IgD-negative memory B cell (primary cell): ENCODE measurements at regions not wholly inside any gene's neighbourhood (a gene's known extent, or its start where the extent isn't known, plus 50 kb on each side); places are given as distances from the start of the nearest gene placed in this dataset.
"Not testable (repeated sequence)": the region's sequence is repeated elsewhere in the genome, so short reads cannot be mapped to it uniquely, and the experiment has no call there.

Source experiments
- H3K27ac Mint-ChIP-seq, 3 donors: one replicate each; pipeline ENCODE4 v1.8.0; 2020 to 2022; ENCODE audit warnings: mild to moderate bottlenecking in 3 of 3, mixed read lengths in 3 of 3, moderate library complexity in 1 of 3
- H3K27me3 Mint-ChIP-seq: one replicate; pipeline ENCODE4 v1.8.0; 2021; ENCODE audit warnings: mixed read lengths
- H3K36me3 Mint-ChIP-seq: one replicate; pipeline ENCODE4 v1.8.0; 2020; ENCODE audit warnings: mild to moderate bottlenecking, mixed read lengths
- H3K4me1 Mint-ChIP-seq, 3 donors: one replicate each; pipeline ENCODE4 v1.8.0; 2020 to 2022; ENCODE audit warnings: mixed read lengths in 3 of 3, mild to moderate bottlenecking in 1 of 3
- H3K4me3 Mint-ChIP-seq, 4 donors: one replicate each; pipeline ENCODE4 v1.8.0; 2020 to 2022; ENCODE audit warnings: mild to moderate bottlenecking in 4 of 4, mixed read lengths in 4 of 4, moderate library complexity in 3 of 4
- H3K9me3 Mint-ChIP-seq, 3 donors: one replicate each; pipeline ENCODE4 v1.8.0; 2020 to 2021; ENCODE audit warnings: mixed read lengths in 3 of 3, mild to moderate bottlenecking in 1 of 3

GRCh38 chr18:53843763-53844162, 380.7 kb downstream of the MBD2 start:
- Mint-ChIP-seq H3K9me3 (peaks cover 0 to 5% (median 3%) of the 10 kb centered on the region in 3 donors), H3K36me3 (no peaks in the 10 kb centered on the region), H3K4me3 (no peak overlapping the region), H3K4me1 (no peaks in the 10 kb centered on the region), H3K27ac (no peak overlapping the region), H3K27me3 (no peaks in the 10 kb centered on the region)

- no peaks in the 10 kb centered on the region for H3K4me1 Mint-ChIP-seq
- H3K9me3 Mint-ChIP-seq = peaks cover 0 to 3% (median 3%) of the 10 kb centered on the region in 3 donors
- no peak overlapping the region for H3K4me3 Mint-ChIP-seq
- no peak overlapping the region for H3K27ac Mint-ChIP-seq
- H3K27me3 Mint-ChIP-seq = no peaks in the 10 kb centered on the region
- H3K36me3 Mint-ChIP-seq = no peaks in the 10 kb centered on the region
These were observed 381.2 kb downstream of the MBD2 start for GRCh38 chr18:53843113-53843760.

GRCh38 chr18:53838746-53839145, 385.7 kb downstream of the MBD2 start:
- Mint-ChIP-seq H3K9me3 (peaks cover 0 to 7% (median 5%) of the 10 kb centered on the region in 3 donors), H3K27me3 (no peaks in the 10 kb centered on the region), H3K27ac (no peak overlapping the region), H3K36me3 (no peaks in the 10 kb centered on the region), H3K4me1 (peaks cover 0 to 1% (median 0%) of the 10 kb centered on the region in 3 donors), H3K4me3 (no peak overlapping the region)

- not testable (repeated sequence) for H3K4me3 Mint-ChIP-seq, H3K27ac Mint-ChIP-seq, H3K4me1 Mint-ChIP-seq, H3K27me3 Mint-ChIP-seq, H3K36me3 Mint-ChIP-seq, H3K9me3 Mint-ChIP-seq
These were observed 403.3 kb downstream of the MBD2 start for GRCh38 chr18:53821141-53821540.

GRCh38 chr18:53819671-53820070, 404.8 kb downstream of the MBD2 start:
- Mint-ChIP-seq H3K36me3 (no peaks in the 10 kb centered on the region), H3K4me1 (no peaks in the 10 kb centered on the region), H3K27ac (no peak overlapping the region), H3K4me3 (no peak overlapping the region), H3K27me3 (no peaks in the 10 kb centered on the region), H3K9me3 (peaks cover 0 to 6% (median 5%) of the 10 kb centered on the region in 3 donors)

GRCh38 chr18:53819174-53819573, 405.3 kb downstream of the MBD2 start:
- Mint-ChIP-seq H3K27me3 (no peaks in the 10 kb centered on the region), H3K4me1 (no peaks in the 10 kb centered on the region), H3K36me3 (no peaks in the 10 kb centered on the region), H3K4me3 (no peak overlapping the region), H3K9me3 (peaks cover 0 to 6% (median 5%) of the 10 kb centered on the region in 3 donors), H3K27ac (no peak overlapping the region)

- Mint-ChIP-seq H3K36me3 (no peaks in the 10 kb centered on the region), H3K9me3 (peaks cover 0 to 6% (median 4%) of the 10 kb centered on the region in 3 donors), H3K27ac (no peak overlapping the region), H3K4me1 (no peaks in the 10 kb centered on the region), H3K4me3 (no peak overlapping the region), H3K27me3 (no peaks in the 10 kb centered on the region)
These were observed 406.2 kb downstream of the MBD2 start for GRCh38 chr18:53817976-53818950.

GRCh38 chr18:53800171-53800570, 424.3 kb downstream of the MBD2 start:
- peaks cover 6 to 10% (median 7%) of the 10 kb centered on the region in 3 donors for H3K9me3 Mint-ChIP-seq
- no peaks in the 10 kb centered on the region for H3K36me3 Mint-ChIP-seq
- no peaks in the 10 kb centered on the region for H3K4me1 Mint-ChIP-seq
- H3K4me3 Mint-ChIP-seq = no peak overlapping the region
- H3K27me3 Mint-ChIP-seq = no peaks in the 10 kb centered on the region
- H3K27ac Mint-ChIP-seq = no peak overlapping the region

GRCh38 chr18:53799134-53799533, 425.3 kb downstream of the MBD2 start:
- no peak overlapping the region for H3K27ac Mint-ChIP-seq
- H3K36me3 Mint-ChIP-seq = no peaks in the 10 kb centered on the region
- H3K9me3 Mint-ChIP-seq = peaks cover 6 to 10% (median 7%) of the 10 kb centered on the region in 3 donors
- no peaks in the 10 kb centered on the region for H3K27me3 Mint-ChIP-seq
- H3K4me1 Mint-ChIP-seq = no peaks in the 10 kb centered on the region
- H3K4me3 Mint-ChIP-seq = no peak overlapping the region

GRCh38 chr18:53798516-53798915, 426.0 kb downstream of the MBD2 start:
- Mint-ChIP-seq H3K4me1 (no peaks in the 10 kb centered on the region), H3K27me3 (no peaks in the 10 kb centered on the region), H3K27ac (no peak overlapping the region), H3K4me3 (no peak overlapping the region), H3K36me3 (no peaks in the 10 kb centered on the region), H3K9me3 (peaks cover 6 to 10% (median 7%) of the 10 kb centered on the region in 3 donors)

- H3K36me3 Mint-ChIP-seq = no peaks in the 10 kb centered on the region
- H3K4me1 Mint-ChIP-seq = no peaks in the 10 kb centered on the region
- H3K4me3 Mint-ChIP-seq = no peak overlapping the region
- H3K27ac Mint-ChIP-seq = no peak overlapping the region
- H3K27me3 Mint-ChIP-seq = no peaks in the 10 kb centered on the region
- H3K9me3 Mint-ChIP-seq = peaks cover 4 to 10% (median 7%) of the 10 kb centered on the region in 3 donors
These were observed 426.4 kb downstream of the MBD2 start for GRCh38 chr18:53797998-53798495.

- no peaks in the 10 kb centered on the region for H3K4me1 Mint-ChIP-seq
- H3K27ac Mint-ChIP-seq = no peak overlapping the region
- no peaks in the 10 kb centered on the region for H3K27me3 Mint-ChIP-seq
- no peak overlapping the region for H3K4me3 Mint-ChIP-seq
- H3K9me3 Mint-ChIP-seq = peaks cover 4 to 10% (median 7%) of the 10 kb centered on the region in 3 donors
- no peaks in the 10 kb centered on the region for H3K36me3 Mint-ChIP-seq
These were observed 428.3 kb downstream of the MBD2 start for GRCh38 chr18:53796040-53796729.

GRCh38 chr18:53795610-53796009, 428.9 kb downstream of the MBD2 start:
- Mint-ChIP-seq H3K4me1 (no peaks in the 10 kb centered on the region), H3K36me3 (no peaks in the 10 kb centered on the region), H3K4me3 (no peak overlapping the region), H3K27ac (no peak overlapping the region), H3K9me3 (peaks cover 4 to 10% (median 4%) of the 10 kb centered on the region in 3 donors), H3K27me3 (no peaks in the 10 kb centered on the region)

GRCh38 chr18:53795061-53795460, 429.4 kb downstream of the MBD2 start:
- Mint-ChIP-seq H3K9me3 (peaks cover 2 to 10% (median 4%) of the 10 kb centered on the region in 3 donors), H3K27ac (no peak overlapping the region), H3K36me3 (no peaks in the 10 kb centered on the region), H3K27me3 (no peaks in the 10 kb centered on the region), H3K4me3 (no peak overlapping the region), H3K4me1 (no peaks in the 10 kb centered on the region)

- H3K4me1 Mint-ChIP-seq = no peaks in the 10 kb centered on the region
- no peak overlapping the region for H3K4me3 Mint-ChIP-seq
- no peaks in the 10 kb centered on the region for H3K27me3 Mint-ChIP-seq
- H3K36me3 Mint-ChIP-seq = no peaks in the 10 kb centered on the region
- H3K9me3 Mint-ChIP-seq = peaks cover 0 to 11% (median 4%) of the 10 kb centered on the region in 3 donors
- H3K27ac Mint-ChIP-seq = no peak overlapping the region
These were observed 431.7 kb downstream of the MBD2 start for GRCh38 chr18:53792762-53793161.
